Right renal pelvis (tissue), 4 donors: ENCODE measurements at regions not wholly inside any gene's neighbourhood (a gene's known extent, or its start where the extent isn't known, plus 50 kb on each side); places are given as distances from the start of the nearest gene placed in this dataset.
"Not testable (repeated sequence)": the region's sequence is repeated elsewhere in the genome, so short reads cannot be mapped to it uniquely, and the experiment has no call there.

ENCODE experiments used
- DNase-seq, 4 donors: peaks; one replicate each; pipeline ENCODE4 v3.0.0-alpha.2; 2013; ENCODE audit warnings: low read depth in 4 of 4, low spot score in 3 of 4, missing footprints in 1 of 4

- DNase-seq, result not testable (repeated sequence)
Observed at GRCh38 chr17:18546514-18547398, 70.2 kb downstream of the LGALS9C start.

- not testable (repeated sequence) for DNase-seq
Observed at GRCh38 chr17:18557086-18557485, 80.5 kb downstream of the LGALS9C start.

DNA sequence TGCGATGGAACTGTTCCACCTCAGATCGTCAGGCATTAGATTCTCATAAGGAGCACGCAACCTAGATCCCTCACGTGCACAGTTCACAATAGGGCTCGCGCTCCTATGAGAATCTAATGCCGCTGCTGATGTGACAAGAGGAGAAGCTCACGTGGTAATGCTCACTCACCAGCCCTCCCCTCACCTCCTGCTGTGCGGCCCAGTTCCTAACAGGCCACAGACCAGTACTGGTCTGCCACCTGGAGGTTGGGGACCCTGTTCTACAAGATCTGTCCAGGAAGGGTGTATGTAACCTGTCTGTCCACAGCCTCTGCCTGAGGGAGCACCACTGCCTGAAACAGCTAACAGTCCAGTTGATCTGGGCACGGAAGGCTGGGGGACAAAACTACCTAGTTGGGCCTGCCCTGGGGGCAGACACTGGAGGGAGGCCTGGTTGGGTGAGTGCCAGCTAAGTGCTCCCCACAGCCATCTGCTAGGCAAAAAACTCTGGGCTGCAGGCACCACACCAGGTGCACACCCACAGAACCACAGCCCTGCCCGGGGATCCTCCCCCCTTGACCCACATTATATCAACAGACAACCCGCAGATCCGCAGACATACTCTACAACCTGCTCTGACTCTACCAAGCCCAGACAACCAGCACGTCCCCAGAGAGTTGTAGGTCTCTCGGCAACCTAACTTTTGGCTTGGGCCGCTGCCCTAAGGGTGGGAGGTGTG lies 80.7 kb downstream of the TBC1D28 start:
- not testable (repeated sequence) for DNase-seq

GRCh38 chr17:18564099-18564448 lies 80.1 kb downstream of the TBC1D28 start:
- DNase-seq, result peak in 1 of 4 donors; percentile 8

GRCh38 chr17:18568108-18568995 lies 75.8 kb downstream of the TBC1D28 start:
- DNase-seq, result not testable (repeated sequence)

GRCh38 chr17:18569489-18569913 lies 74.7 kb downstream of the TBC1D28 start:
- DNase-seq, result peak in 3 of 4 donors; percentile 15 to 20 (median 20)

DNA sequence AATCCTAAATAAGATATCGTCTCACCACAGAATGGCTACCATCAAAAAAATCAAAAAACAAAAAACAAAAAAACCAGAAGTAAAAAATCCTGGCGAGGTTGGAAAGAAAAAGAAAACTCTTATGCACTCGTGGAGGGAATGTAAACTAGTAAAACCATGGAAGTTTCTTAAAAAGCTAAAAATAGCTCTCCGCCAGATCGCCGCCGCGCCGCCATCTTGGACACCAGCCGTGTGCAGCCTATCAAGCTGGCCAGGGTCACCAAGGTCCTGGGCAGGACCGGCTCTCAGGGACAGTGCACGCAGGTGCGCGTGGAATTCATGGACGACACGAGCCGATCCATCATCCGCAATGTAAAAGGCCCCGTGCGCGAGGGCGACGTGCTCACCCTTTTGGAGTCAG lies 71.7 kb downstream of the TBC1D28 start:
- DNase-seq, result not testable (repeated sequence)

- not testable (repeated sequence) for DNase-seq
Observed at GRCh38 chr17:18574137-18574536, 70.1 kb downstream of the TBC1D28 start.
